ENCODE measurements at regions not wholly inside any gene's neighbourhood (a gene's known extent, or its start where the extent isn't known, plus 50 kb on each side); places are given as distances from the start of the nearest gene placed in this dataset.

DNA sequence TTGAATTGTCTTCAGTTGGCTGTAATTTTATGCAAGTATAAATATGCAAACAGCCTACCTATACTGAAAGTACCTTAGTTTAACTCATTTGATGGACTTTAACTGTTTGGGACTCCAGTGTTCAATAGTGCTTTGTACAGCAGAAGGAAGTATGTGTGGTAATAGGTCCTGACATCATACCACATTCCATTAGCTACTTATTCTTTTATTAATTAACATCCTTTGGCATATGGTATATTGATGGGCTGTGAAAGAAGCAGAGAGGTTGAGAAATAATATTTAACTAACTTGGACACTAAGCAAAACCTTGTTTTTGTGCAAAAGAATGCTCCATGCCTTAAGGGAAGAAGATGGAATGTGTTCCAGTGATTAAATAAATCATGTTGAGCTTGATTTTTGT lies 97.6 kb upstream of the SEMA6A start:
- TF ChIP-seq CTCF (IDR thresholded peaks at IDR 0.05; ENCODE audit: low read length), result no peak
- TF ChIP-seq EZH2phosphoT487 (IDR thresholded peaks at IDR 0.05; ENCODE audit: low read length), result no peak
- no peak for TF ChIP-seq EZH2 (optimal IDR thresholded peaks at IDR 0.05; ENCODE audit: low read depth, low read length)
- H3K4me3 ChIP-seq (ENCODE audit: low read length), result no peak overlapping the region
- DNase-seq, result no peak

GRCh38 chr5:116671211-116671736 lies 96.7 kb upstream of the SEMA6A start:
- Histone ChIP-seq H3K79me2 (ENCODE audit: low read length) (no peaks in the 10 kb centered on the region), H3K9me3 (replicated peaks; ENCODE audit: insufficient read depth, low read length) (no peaks in the 10 kb centered on the region), H3K36me3 (replicated peaks; ENCODE audit: insufficient read depth, low read length) (no peaks in the 10 kb centered on the region), H3K27me3 (replicated peaks; ENCODE audit: insufficient read depth, low read length) (no peaks in the 10 kb centered on the region), H3K27ac (ENCODE audit: low read length) (peak overlapping the region; percentile 14; the same call in 1 of the 2 replicates), H3K9ac (ENCODE audit: low read length) (no peak overlapping the region), H3K4me3 (ENCODE audit: low read length) (no peak overlapping the region), H3K9me2 (replicated peaks; ENCODE audit: insufficient read depth, low read length) (no peaks in the 10 kb centered on the region), H4K20me1 (ENCODE audit: insufficient read depth, low read length) (no peaks in the 10 kb centered on the region), H3F3A (ENCODE audit: insufficient read depth, low read length) (no peaks in the 10 kb centered on the region), H3K4me1 (ENCODE audit: low read length) (peaks cover 11% of the 10 kb centered on the region), H3K4me2 (ENCODE audit: low read depth, low read length) (0 out of 2 replicates have a peak overlapping the region, but pooled peaks have one; percentile 0), H2AFZ (ENCODE audit: low read length) (no peak overlapping the region)
- TF ChIP-seq EZH2 (optimal IDR thresholded peaks at IDR 0.05; ENCODE audit: low read depth, low read length) (no peak), CTCF (IDR thresholded peaks at IDR 0.05; ENCODE audit: low read length) (no peak), EZH2phosphoT487 (IDR thresholded peaks at IDR 0.05; ENCODE audit: low read length) (no peak)
- peak; percentile 75 for DNase-seq

More for the DNA sequence above, 97.6 kb upstream of the SEMA6A start:
- H3K79me2 ChIP-seq (ENCODE audit: low read length), result no peaks in the 10 kb centered on the region
- H3K4me1 ChIP-seq (ENCODE audit: low read length), result peaks cover 11% of the 10 kb centered on the region
- no peak overlapping the region for H2AFZ ChIP-seq (ENCODE audit: low read length)
- H3F3A ChIP-seq (ENCODE audit: insufficient read depth, low read length), result no peaks in the 10 kb centered on the region
- H3K9ac ChIP-seq (ENCODE audit: low read length), result no peak overlapping the region
- no peaks in the 10 kb centered on the region for H3K36me3 ChIP-seq (replicated peaks; ENCODE audit: insufficient read depth, low read length)
- H4K20me1 ChIP-seq (ENCODE audit: insufficient read depth, low read length), result no peaks in the 10 kb centered on the region
- H3K9me2 ChIP-seq (replicated peaks; ENCODE audit: insufficient read depth, low read length), result no peaks in the 10 kb centered on the region
- H3K4me2 ChIP-seq (ENCODE audit: low read depth, low read length), result no peak overlapping the region
- no peaks in the 10 kb centered on the region for H3K9me3 ChIP-seq (replicated peaks; ENCODE audit: insufficient read depth, low read length)
- no peaks in the 10 kb centered on the region for H3K27me3 ChIP-seq (replicated peaks; ENCODE audit: insufficient read depth, low read length)
- H3K27ac ChIP-seq (ENCODE audit: low read length), result no peak overlapping the region

- DNase-seq, result no peak
- Histone ChIP-seq H3K27me3 (replicated peaks; ENCODE audit: insufficient read depth, low read length) (no peaks in the 10 kb centered on the region), H4K20me1 (ENCODE audit: insufficient read depth, low read length) (no peaks in the 10 kb centered on the region), H3K4me2 (ENCODE audit: low read depth, low read length) (no peak overlapping the region), H2AFZ (ENCODE audit: low read length) (no peak overlapping the region), H3K36me3 (replicated peaks; ENCODE audit: insufficient read depth, low read length) (no peaks in the 10 kb centered on the region), H3F3A (ENCODE audit: insufficient read depth, low read length) (no peaks in the 10 kb centered on the region), H3K9me3 (replicated peaks; ENCODE audit: insufficient read depth, low read length) (no peaks in the 10 kb centered on the region), H3K79me2 (ENCODE audit: low read length) (no peaks in the 10 kb centered on the region), H3K4me3 (ENCODE audit: low read length) (no peak overlapping the region), H3K4me1 (ENCODE audit: low read length) (peaks cover 11% of the 10 kb centered on the region), H3K9me2 (replicated peaks; ENCODE audit: insufficient read depth, low read length) (no peaks in the 10 kb centered on the region), H3K27ac (ENCODE audit: low read length) (no peak overlapping the region), H3K9ac (ENCODE audit: low read length) (no peak overlapping the region)
- TF ChIP-seq CTCF (IDR thresholded peaks at IDR 0.05; ENCODE audit: low read length) (no peak), EZH2phosphoT487 (IDR thresholded peaks at IDR 0.05; ENCODE audit: low read length) (no peak), EZH2 (optimal IDR thresholded peaks at IDR 0.05; ENCODE audit: low read depth, low read length) (no peak)
Observed at GRCh38 chr5:116669261-116670031, 94.8 kb upstream of the SEMA6A start.
